Duodenal mucosa (tissue), 2 donors: ENCODE measurements at regions not wholly inside any gene's neighbourhood (a gene's known extent, or its start where the extent isn't known, plus 50 kb on each side); places are given as distances from the start of the nearest gene placed in this dataset.

Source experiments
- H3K27ac ChIP-seq: one replicate; pipeline ENCODE4 v1.7.0; 2013; ENCODE audit warnings: low read depth, low read length
- H3K27me3 ChIP-seq, 2 donors: one replicate each; pipeline ENCODE4 v1.7.0; 2013; ENCODE audit warnings: low read length in 2 of 2, control low read depth in 1 of 2; ENCODE audit not compliant: insufficient read depth in 2 of 2, control insufficient read depth in 1 of 2
- H3K36me3 ChIP-seq, 2 donors: one replicate each; pipeline ENCODE4 v1.7.0; 2013; ENCODE audit warnings: low read length in 2 of 2, control low read depth in 1 of 2; ENCODE audit not compliant: insufficient read depth in 2 of 2, control insufficient read depth in 1 of 2
- H3K4me1 ChIP-seq, 2 donors: one replicate each; pipeline ENCODE4 v1.7.0; 2013; ENCODE audit warnings: low read length in 2 of 2, control low read depth in 1 of 2; ENCODE audit not compliant: insufficient read depth in 2 of 2, control insufficient read depth in 1 of 2
- H3K4me3 ChIP-seq, 2 donors: one replicate each; pipeline ENCODE4 v1.7.0; 2013; ENCODE audit warnings: low read length in 2 of 2, low read depth in 1 of 2
- H3K9ac ChIP-seq, 2 donors: one replicate each; pipeline ENCODE4 v1.7.0; 2013; ENCODE audit warnings: low read length in 2 of 2, low read depth in 1 of 2
- H3K9me3 ChIP-seq, 2 donors: one replicate each; pipeline ENCODE4 v1.7.0; 2013; ENCODE audit warnings: low read length in 2 of 2, control low read depth in 1 of 2; ENCODE audit not compliant: control insufficient read depth in 1 of 2

DNA sequence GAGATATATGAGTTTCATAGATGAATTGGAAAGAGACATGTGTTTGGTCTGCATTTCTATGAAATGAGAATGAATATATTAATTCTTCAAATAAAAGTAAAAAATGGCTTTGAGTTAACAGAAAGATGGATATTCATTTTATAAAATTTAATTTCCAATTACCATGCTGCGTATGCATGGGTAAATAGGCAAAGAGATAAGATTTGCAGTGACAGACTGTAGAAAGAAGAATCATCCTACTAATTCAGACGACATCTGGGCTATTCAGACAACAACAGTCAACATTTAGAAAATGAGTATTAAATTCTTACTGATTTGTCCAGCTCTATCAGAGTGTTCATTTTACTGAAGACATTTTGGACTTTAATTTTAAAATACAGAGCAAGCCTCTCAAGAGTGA is 602.2 kb upstream of the NRSN1 start:
- Histone ChIP-seq H3K36me3 (no peaks in the 10 kb centered on the region), H3K4me3 (no peak overlapping the region), H3K9ac (no peak overlapping the region), H3K4me1 (no peaks in the 10 kb centered on the region), H3K27me3 (no peaks in the 10 kb centered on the region), H3K9me3 (no peaks in the 10 kb centered on the region), H3K27ac (no peak overlapping the region)

DNA sequence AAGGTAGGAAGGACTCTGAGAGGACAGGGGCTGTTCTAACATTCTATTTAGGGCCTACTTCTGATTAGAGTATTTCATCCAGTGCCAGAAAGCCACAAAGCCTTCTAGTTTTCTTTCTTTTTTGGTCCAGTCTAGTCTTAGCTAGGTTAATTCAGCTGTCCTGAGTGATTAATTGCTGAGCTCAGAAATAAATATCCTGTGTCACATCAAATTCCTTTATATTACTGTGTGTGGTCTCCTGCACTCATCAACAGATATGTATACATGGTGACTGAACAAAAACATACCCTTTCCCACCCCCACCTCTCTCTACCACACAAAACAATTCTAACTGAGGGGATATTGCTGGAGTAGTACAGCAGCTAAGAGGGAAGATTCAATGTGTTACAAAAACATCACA is 601.5 kb upstream of the NRSN1 start:
- Histone ChIP-seq H3K4me3 (no peak overlapping the region), H3K36me3 (no peaks in the 10 kb centered on the region), H3K9me3 (no peaks in the 10 kb centered on the region), H3K9ac (no peak overlapping the region), H3K4me1 (no peaks in the 10 kb centered on the region), H3K27me3 (no peaks in the 10 kb centered on the region), H3K27ac (no peak overlapping the region)

DNA sequence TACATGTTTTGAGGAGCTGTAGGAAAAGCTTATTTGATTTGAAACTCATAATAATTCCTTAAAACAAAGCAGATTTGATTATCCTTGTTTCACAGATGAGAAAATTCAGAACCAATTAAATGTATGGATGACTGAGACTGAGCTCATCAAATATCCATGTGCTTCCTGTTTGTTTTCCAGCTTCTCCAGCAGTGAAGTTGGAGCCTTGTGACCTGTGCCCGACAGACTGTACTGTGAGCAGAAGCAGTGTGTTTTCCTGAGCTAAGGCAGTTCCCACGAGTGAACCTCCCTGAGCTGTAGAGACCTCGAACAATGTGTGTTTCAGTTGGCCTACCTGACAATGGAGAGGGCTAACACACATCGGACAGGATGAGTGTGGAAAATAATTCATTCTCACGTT is 599.5 kb upstream of the NRSN1 start:
- no peaks in the 10 kb centered on the region for H3K27me3 ChIP-seq
- H3K36me3 ChIP-seq: no peaks in the 10 kb centered on the region
- H3K4me1 ChIP-seq: no peaks in the 10 kb centered on the region
- H3K27ac ChIP-seq: no peak overlapping the region
- no peak overlapping the region for H3K9ac ChIP-seq
- H3K4me3 ChIP-seq: no peak overlapping the region
- no peaks in the 10 kb centered on the region for H3K9me3 ChIP-seq

DNA sequence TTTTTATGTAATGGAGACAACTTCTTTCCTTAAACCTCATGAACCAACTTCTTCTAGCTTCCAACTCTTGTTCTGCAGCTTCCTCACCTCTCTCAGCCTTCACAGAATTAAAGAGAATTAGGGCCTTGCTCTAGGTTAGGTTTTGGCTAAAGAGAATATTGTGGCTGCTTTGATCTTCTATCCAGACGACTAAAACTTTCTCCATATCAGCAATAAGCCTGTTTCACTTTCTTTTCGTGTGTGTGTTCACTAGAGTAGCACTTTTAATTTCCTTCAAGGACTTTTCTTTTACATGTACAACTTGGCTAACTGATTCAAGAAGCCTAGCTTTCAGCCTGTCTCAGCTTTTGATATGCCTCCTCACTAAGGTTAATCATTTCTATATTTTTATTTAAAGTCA is 596.1 kb upstream of the NRSN1 start:
- Histone ChIP-seq H3K9me3 (no peaks in the 10 kb centered on the region), H3K4me1 (no peaks in the 10 kb centered on the region), H3K4me3 (peak overlapping the region in 1 of 2 donors; percentile 29), H3K36me3 (no peaks in the 10 kb centered on the region), H3K27me3 (no peaks in the 10 kb centered on the region), H3K9ac (no peak overlapping the region), H3K27ac (no peak overlapping the region)

DNA sequence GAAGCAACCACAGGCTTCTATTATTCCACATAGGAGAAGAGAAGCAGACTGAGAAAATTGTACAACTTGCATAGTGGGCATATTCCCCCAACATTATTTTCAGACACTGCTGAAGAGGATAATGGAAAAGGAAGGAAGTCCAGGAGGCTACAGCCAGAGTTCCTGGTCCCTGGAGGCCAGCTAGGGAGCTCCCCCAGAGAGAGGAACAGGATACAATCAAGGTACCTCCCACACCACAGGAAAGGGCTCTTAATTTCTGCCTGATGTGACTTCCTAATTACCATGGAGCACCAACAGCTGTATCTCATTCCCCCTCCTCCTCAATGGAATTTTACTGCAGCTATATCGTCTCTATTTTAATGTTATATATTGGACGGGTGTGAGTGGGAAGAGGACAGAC is 594.3 kb upstream of the NRSN1 start:
- Histone ChIP-seq H3K36me3 (no peaks in the 10 kb centered on the region), H3K27ac (no peak overlapping the region), H3K4me3 (no peak overlapping the region)

DNA sequence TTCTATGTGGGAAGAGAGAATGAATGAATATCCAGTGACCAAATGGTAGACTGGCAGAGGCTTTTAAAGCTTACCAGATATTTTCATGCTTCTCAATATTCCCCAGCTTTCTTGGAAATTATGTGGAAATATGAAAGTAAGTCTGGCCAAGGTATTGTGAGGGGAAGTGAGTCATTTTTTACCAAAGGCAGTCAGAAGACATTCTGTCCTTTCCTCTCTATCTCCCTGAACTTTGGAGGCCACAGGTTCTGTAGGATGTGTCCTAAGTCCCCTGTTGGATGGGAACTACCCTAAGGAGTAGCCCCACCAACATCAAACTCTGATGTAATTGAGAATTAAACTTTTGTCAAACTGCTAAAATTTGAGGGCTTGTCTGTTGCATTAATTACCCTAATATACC is 593.8 kb upstream of the NRSN1 start:
- Histone ChIP-seq H3K36me3 (no peaks in the 10 kb centered on the region), H3K4me1 (no peaks in the 10 kb centered on the region), H3K9ac (no peak overlapping the region), H3K27me3 (no peaks in the 10 kb centered on the region), H3K27ac (no peak overlapping the region), H3K4me3 (no peak overlapping the region), H3K9me3 (no peaks in the 10 kb centered on the region)

More for the DNA sequence above, 594.3 kb upstream of the NRSN1 start:
- Histone ChIP-seq H3K9ac (no peak overlapping the region), H3K9me3 (no peaks in the 10 kb centered on the region), H3K4me1 (no peaks in the 10 kb centered on the region), H3K27me3 (no peaks in the 10 kb centered on the region)

DNA sequence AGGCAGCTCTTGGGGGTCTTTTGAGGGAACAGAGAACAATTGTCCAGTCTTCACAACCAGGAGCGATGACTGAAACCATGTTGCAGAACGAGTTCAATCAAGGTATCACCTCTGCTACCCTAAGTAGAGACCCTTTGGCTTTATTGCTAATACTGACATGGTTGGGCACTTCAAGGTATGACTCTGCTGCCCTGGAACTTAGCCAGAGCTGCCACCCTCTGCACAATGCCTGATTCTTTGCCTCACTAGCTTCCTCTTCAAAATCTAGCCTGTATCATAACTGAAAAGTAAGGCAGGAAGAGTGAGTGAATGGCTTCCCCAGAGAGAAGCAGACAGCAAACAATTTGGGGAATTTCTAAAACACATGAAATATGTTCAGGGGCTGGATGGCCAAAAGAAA is 592.7 kb upstream of the NRSN1 start:
- Histone ChIP-seq H3K27ac (no peak overlapping the region), H3K9ac (no peak overlapping the region), H3K36me3 (no peaks in the 10 kb centered on the region), H3K4me1 (no peaks in the 10 kb centered on the region), H3K4me3 (no peak overlapping the region), H3K27me3 (no peaks in the 10 kb centered on the region), H3K9me3 (no peaks in the 10 kb centered on the region)

DNA sequence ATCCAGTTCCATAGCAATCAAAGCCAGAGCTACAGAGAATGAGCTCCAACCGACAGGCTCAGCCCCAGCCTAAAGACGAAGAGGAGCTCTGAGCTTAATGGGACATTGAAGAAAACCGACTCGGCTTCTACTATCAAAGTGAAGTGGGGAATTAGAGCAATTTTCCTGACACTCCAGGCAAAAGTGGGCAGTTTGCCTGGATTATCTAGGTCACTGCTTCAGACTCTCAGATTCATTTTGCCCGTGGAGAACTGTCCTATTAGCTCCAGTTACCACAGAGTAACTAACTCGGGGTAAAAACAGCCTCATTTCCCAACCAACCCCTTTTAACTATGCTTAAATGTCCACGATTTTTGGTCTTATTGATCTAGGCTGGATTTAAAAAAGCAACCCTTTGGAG is 592.1 kb upstream of the NRSN1 start:
- Histone ChIP-seq H3K36me3 (no peaks in the 10 kb centered on the region), H3K4me1 (no peaks in the 10 kb centered on the region), H3K27ac (no peak overlapping the region), H3K27me3 (no peaks in the 10 kb centered on the region), H3K4me3 (no peak overlapping the region), H3K9ac (no peak overlapping the region), H3K9me3 (no peaks in the 10 kb centered on the region)

DNA sequence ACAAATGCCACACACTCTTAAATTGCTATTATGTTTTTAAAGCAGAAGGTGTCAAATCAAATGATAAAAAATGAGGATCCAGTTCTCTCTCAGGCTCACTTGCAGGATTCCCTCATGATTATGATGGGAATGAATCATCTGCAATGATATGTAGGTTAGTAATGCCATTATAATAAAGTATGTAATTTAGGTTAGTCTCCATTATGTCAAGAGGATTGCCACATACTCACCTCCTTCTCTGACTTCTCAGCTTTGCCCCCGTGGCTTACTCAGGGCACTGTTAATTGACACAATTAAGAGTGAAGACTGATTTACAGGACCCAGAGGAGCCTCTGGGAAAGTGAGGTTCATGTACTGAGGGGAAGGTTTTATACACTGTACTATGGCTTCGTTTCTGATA is 591.7 kb upstream of the NRSN1 start:
- Histone ChIP-seq H3K27ac (no peak overlapping the region), H3K9ac (no peak overlapping the region), H3K4me1 (no peaks in the 10 kb centered on the region), H3K36me3 (no peaks in the 10 kb centered on the region), H3K4me3 (no peak overlapping the region), H3K9me3 (no peaks in the 10 kb centered on the region), H3K27me3 (no peaks in the 10 kb centered on the region)

DNA sequence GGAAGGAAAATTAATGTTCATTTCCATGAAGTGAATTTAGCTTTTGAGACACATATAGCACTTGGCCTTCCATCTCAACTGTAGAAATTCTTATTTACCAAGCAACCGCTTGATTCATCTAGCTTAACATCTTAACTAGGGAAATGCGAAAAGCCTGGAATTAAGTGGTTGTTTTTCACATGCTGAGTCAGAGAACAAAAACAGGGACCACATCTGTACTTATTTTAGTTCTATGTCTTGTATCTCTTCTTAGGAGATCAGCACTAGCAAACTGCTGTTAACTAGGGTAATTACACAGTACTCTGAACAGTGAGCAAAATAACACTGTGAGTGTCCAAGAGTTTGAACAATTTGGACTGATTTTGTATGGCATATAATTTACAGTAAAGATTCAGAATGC is 590.9 kb upstream of the NRSN1 start:
- Histone ChIP-seq H3K4me3 (no peak overlapping the region), H3K9me3 (no peaks in the 10 kb centered on the region), H3K27ac (no peak overlapping the region), H3K9ac (no peak overlapping the region), H3K4me1 (no peaks in the 10 kb centered on the region), H3K27me3 (no peaks in the 10 kb centered on the region), H3K36me3 (no peaks in the 10 kb centered on the region)

DNA sequence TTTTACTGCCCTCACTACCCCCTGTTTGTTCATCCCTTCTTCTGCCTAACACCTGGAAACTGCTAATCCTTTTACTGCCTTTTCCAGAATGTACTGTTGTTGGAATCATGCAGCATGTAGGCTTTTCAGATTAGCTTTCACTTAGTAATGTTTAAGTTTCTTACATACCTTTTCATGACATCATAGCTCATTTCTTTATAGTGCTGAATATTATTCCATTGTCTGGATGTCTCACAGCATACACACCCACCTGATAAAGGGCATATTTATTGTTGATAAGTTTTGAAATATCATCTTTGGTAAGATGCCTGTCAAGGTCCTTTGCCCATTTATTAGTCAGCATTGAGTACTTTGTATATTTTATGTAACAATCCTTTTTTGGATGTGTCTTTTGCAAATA is 588.2 kb upstream of the NRSN1 start:
- no peak overlapping the region for H3K9ac ChIP-seq
- no peaks in the 10 kb centered on the region for H3K4me1 ChIP-seq
- no peak overlapping the region for H3K27ac ChIP-seq
- H3K27me3 ChIP-seq: no peaks in the 10 kb centered on the region
- H3K9me3 ChIP-seq: no peaks in the 10 kb centered on the region
- H3K36me3 ChIP-seq: no peaks in the 10 kb centered on the region
- no peak overlapping the region for H3K4me3 ChIP-seq
